ENCODE measurements at regions not wholly inside any gene's neighbourhood (a gene's known extent, or its start where the extent isn't known, plus 50 kb on each side); places are given as distances from the start of the nearest gene placed in this dataset.

DNA sequence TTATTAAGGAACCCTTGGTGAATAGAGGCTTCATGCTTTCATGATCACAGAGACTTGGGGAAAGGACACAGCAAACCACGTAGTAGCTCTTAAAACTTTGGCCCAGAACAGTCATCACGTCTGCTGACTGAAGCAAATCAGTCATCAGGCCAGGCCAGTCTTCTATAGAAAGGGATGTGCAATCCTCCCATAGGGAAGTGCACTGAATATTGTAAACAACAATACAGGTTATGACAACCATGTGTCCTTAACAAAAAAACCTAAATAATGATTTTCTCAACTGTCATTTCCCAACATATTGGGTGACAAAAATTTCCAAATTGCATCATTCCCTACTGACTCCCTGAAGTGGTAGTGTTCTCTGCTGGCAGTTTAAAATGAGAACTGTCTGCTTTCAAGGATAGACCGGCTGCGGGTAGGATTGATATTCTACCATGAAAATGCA is 388.2 kb upstream of the CITED2 start:
- TF ChIP-seq, protein P1, sequence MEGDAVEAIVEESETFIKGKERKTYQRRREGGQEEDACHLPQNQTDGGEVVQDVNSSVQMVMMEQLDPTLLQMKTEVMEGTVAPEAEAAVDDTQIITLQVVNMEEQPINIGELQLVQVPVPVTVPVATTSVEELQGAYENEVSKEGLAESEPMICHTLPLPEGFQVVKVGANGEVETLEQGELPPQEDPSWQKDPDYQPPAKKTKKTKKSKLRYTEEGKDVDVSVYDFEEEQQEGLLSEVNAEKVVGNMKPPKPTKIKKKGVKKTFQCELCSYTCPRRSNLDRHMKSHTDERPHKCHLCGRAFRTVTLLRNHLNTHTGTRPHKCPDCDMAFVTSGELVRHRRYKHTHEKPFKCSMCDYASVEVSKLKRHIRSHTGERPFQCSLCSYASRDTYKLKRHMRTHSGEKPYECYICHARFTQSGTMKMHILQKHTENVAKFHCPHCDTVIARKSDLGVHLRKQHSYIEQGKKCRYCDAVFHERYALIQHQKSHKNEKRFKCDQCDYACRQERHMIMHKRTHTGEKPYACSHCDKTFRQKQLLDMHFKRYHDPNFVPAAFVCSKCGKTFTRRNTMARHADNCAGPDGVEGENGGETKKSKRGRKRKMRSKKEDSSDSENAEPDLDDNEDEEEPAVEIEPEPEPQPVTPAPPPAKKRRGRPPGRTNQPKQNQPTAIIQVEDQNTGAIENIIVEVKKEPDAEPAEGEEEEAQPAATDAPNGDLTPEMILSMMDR (IDR thresholded peaks at IDR 0.05) = no peak
- no peak for TF ChIP-seq POLR2A (IDR thresholded peaks at IDR 0.05)
- Histone ChIP-seq H3K27me3 (no peaks in the 10 kb centered on the region), H3K4me3 (no peak overlapping the region), H3K36me3 (no peaks in the 10 kb centered on the region), H3K27ac (no peak overlapping the region), H3K9me3 (no peaks in the 10 kb centered on the region), H3K4me1 (peaks cover 0 to 16% (median 0%) of the 10 kb centered on the region in 4 donors)
- no peak for DNase-seq

DNA sequence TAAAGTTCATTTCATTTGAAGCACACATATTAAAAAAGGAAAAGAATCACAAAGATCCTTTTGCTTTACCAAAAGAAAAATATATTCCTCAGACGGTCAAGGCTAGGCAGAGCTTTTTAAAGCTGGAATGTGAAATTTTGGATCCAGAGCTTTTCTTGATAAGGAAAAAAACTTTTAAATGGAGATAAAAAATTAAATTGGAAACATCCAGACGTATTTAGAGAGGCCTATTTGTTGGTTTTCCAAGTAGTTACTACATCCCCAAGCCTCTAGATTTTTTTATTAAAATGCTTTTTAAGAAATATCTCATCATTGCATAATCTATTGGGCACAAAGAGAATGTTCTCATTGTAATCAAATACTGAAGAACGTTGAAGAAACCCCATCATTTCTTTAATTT is 385.7 kb upstream of the CITED2 start:
- no peaks in the 10 kb centered on the region for H3K9me3 ChIP-seq
- H3K4me3 ChIP-seq = no peak overlapping the region
- H3K36me3 ChIP-seq = no peaks in the 10 kb centered on the region
- TF ChIP-seq, protein P1 (IDR thresholded peaks at IDR 0.05) = no peak
- no peak for TF ChIP-seq POLR2A (IDR thresholded peaks at IDR 0.05)
- no peaks in the 10 kb centered on the region for H3K27me3 ChIP-seq
- no peak overlapping the region for H3K27ac ChIP-seq
- H3K4me1 ChIP-seq = peaks cover 0 to 18% (median 0%) of the 10 kb centered on the region in 4 donors
- no peak for DNase-seq

DNA sequence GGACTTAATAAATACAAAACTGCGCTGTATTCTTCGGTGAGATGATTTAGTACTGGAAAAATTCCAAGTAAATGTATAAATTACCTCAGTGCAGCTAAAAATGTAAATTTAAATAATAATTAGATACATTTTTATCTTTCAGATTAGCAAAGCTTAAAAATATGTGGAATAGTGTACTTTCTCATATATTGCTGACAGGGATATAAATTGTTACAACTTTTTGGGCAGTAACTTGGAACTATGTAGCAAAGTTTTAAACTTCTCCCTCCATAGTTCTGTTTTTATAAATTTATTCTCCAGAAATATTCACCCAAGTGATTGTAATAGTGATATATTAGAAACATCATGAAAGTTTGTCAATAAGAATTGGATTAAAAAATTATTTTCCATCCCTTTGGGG is 384.6 kb upstream of the CITED2 start:
- Histone ChIP-seq H3K4me1 (peaks cover 0 to 13% (median 0%) of the 10 kb centered on the region in 4 donors), H3K9me3 (no peaks in the 10 kb centered on the region), H3K4me3 (no peak overlapping the region), H3K27me3 (no peaks in the 10 kb centered on the region), H3K27ac (no peak overlapping the region), H3K36me3 (no peaks in the 10 kb centered on the region)
- no peak for DNase-seq
- TF ChIP-seq, protein P1 (IDR thresholded peaks at IDR 0.05) = no peak
- TF ChIP-seq POLR2A (IDR thresholded peaks at IDR 0.05) = no peak

DNA sequence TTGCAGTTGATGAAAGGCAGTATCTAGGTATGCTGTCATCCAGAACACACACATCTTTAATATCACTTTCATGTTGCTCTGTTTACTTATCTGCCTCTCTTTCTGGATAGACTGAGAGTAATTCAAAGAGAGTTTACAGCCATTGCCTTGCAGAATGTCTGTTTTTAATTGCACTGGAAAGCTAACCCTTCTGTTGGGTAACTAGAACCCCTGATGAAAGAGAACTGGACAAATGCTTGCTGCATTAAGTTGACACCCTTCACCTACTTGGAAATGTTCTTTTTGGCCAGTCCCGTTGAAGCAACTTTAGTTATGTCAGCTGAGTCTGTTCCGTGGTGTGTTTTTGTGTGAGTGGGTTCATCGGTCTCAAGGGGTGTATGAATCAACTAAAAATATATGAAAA is 383.8 kb upstream of the CITED2 start:
- H3K27me3 ChIP-seq = no peaks in the 10 kb centered on the region
- TF ChIP-seq, protein P1 (IDR thresholded peaks at IDR 0.05) = no peak
- TF ChIP-seq POLR2A (IDR thresholded peaks at IDR 0.05) = no peak
- no peaks in the 10 kb centered on the region for H3K36me3 ChIP-seq
- H3K4me1 ChIP-seq = peaks cover 0 to 11% (median 0%) of the 10 kb centered on the region in 4 donors
- no peak overlapping the region for H3K4me3 ChIP-seq
- no peak overlapping the region for H3K27ac ChIP-seq
- no peaks in the 10 kb centered on the region for H3K9me3 ChIP-seq
- DNase-seq = no peak

DNA sequence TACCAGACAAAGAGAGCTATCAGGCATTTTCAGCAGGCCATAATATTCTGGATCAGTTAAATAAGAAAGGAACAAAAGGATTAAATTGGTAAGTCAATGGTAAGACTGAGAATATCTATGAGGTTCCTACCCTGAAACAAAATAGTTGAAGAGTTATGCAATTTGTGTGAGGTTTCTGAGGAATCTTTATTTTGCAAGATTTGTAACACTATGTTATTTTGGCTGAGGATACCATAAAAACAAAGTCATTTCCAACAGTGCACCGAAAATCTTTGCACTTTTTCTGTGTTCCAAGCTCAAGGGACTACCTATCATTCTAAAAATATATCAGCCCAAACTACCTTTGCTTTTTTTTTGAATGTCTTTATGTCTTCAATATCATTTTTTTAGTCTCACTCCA is 383.3 kb upstream of the CITED2 start:
- Histone ChIP-seq H3K4me3 (no peak overlapping the region), H3K27me3 (no peaks in the 10 kb centered on the region), H3K36me3 (no peaks in the 10 kb centered on the region), H3K27ac (no peak overlapping the region), H3K9me3 (no peaks in the 10 kb centered on the region), H3K4me1 (peaks cover 0 to 11% (median 0%) of the 10 kb centered on the region in 4 donors)
- TF ChIP-seq POLR2A (IDR thresholded peaks at IDR 0.05) = no peak
- TF ChIP-seq, protein P1 (IDR thresholded peaks at IDR 0.05) = no peak
- DNase-seq = no peak

DNA sequence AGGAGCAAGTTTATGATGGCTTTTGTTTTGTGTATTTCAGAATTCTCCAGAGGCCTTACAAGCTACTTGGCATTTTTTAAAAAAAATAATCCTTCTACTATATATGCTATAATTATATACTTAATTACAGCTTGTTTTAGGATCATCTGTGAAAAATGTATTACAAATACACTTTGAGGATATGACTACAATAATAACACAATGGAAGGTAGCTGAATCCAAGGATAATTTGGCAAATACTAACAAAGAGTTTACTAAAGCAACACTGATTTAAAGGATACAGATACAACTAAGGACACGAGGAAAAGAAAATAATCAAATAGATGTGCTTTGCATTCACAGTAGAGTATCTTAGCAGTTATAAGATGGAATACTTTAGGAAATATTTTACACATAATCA is 381.9 kb upstream of the CITED2 start:
- Histone ChIP-seq H3K4me1 (peaks cover 0 to 11% (median 0%) of the 10 kb centered on the region in 4 donors), H3K4me3 (no peak overlapping the region), H3K27me3 (no peaks in the 10 kb centered on the region), H3K27ac (no peak overlapping the region), H3K36me3 (no peaks in the 10 kb centered on the region), H3K9me3 (no peaks in the 10 kb centered on the region)
- DNase-seq = no peak
- TF ChIP-seq, protein P1 (IDR thresholded peaks at IDR 0.05) = no peak
- TF ChIP-seq POLR2A (IDR thresholded peaks at IDR 0.05) = no peak

All from Peyer's patch (tissue), 4 donors.